DMS 273 (cell line): ENCODE measurements at regions not wholly inside any gene's neighbourhood (a gene's known extent, or its start where the extent isn't known, plus 50 kb on each side); places are given as distances from the start of the nearest gene placed in this dataset.

ENCODE experiments used
- DNase-seq: peaks from one replicate; lab custom pipeline; 2025; ENCODE audit not compliant: unreplicated experiment; lab: John Stamatoyannopoulos, UW

DNA sequence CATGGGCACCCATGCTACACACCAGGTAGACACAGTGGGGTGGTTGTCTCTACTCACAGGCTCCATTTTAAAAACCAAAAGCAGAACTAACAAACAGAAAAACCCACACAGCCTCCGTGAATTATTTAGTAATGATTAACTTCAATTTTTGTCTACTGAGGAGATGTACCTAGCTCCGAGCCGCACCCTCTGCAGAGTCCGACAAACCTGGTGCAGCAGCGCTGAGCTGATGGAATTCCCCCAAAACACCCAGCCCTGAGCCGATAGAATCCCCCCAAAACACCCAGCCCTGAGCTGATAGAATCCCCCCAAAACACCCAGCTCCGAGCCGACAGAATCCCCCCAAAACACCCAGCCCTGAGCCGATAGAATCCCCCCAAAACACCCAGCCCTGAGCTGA is 927.0 kb downstream of the BRD1 start:
- DNase-seq = no peak

- DNase-seq = no peak
These were observed 927.4 kb downstream of the BRD1 start for GRCh38 chr22:48900327-48900597.

GRCh38 chr22:48899523-48900326 is 927.9 kb downstream of the BRD1 start:
- no peak for DNase-seq

DNA sequence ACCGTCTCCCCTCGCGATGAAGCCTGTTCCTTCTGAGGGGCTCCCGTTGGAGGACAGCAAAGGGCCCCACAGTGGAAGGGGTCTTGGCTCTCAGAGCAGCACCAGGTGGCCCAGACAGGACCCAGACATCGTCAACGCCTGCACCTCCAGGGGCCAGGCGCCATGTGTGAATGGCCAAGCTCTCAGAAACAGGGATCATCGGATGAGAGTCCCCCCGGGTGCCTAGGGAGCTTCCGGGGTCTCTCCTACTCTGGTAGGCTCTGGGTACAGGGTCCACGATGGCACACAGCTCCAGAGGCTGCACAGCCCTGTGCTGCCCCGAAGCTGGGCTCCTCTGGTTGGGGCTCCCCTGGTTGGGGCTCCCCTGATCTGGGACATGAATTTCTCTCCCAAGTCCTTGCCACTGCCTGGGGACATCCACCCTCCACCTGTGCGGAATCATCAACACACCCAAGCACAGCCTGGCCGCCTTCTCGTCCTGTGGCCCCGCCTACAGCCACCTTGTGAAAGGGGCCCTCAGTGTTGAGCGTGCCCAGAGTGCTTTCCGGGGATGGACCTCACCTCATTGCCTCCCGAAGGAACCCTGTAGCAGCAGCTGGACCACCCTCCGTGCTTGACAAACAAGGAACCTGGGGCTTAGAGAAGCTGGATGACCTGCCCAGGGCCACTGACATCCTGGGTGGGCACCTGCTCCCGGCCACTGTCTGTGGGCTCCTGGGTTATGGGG is 929.0 kb downstream of the BRD1 start:
- no peak for DNase-seq

- DNase-seq = no peak
These were observed 929.9 kb downstream of the BRD1 start for GRCh38 chr22:48897645-48898370.

DNA sequence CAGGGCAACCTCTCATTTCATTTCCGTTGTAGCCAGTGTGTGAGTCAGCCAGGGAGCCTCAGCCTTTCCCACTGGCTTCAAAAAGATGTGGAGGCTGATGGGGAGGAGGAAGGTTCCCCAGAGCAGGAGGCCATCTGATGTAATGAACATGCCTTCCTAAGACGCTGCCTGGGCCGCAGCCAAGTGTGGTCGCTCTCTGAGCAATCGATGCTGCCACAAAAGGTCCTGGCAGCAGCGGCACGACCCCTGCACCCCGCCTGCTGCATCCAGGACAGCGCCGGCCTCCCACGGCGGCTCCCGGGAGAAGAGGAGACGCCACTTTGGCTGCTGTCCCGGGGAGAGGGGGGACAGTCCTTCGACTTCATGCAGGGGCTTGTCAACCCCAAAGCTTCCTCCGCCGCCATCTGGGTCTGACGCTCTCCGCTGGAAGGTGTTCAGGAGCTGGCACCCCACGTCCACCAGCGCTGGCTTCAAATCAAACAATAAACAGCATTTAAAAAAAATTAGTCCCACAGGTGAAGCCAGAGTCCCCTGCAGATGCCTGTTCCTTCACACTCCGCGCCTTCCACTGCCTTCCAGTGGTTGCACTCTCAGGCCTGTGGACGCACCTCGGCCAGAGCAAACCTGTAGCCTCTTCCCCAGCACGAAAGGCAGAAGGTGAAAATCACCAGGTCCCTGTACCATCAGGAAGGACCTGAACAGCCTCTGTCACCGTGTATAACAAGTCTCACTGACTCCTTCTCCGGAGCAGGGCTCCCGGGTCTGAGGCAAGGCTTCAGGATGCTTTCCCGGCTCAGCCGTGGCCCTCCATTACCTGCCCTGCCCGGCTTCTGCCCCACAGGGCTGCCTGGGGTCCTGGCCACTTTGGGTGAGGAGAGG is 930.7 kb downstream of the BRD1 start:
- peak; percentile 33 for DNase-seq

GRCh38 chr22:48895831-48896765 is 931.6 kb downstream of the BRD1 start:
- no peak for DNase-seq

DNA sequence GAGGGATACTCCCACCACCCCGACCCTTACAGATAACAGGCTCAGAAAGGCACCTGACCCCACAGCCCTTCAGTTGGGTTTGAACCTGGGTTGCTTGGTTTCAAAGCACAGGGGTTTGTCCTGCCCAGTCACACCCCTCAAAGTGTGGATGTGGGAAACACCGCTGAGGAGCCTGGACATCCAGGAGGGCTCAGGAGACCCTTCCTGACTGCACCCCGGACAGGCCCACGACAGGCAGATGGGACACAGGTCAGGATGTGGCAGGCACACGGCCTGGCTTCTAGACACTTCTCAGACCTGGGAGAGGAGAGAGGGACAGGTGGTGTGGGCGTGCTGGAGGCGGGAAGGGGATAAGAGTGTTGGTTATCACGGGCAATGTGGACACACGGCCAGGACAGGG is 932.3 kb downstream of the BRD1 start:
- DNase-seq = no peak

DNA sequence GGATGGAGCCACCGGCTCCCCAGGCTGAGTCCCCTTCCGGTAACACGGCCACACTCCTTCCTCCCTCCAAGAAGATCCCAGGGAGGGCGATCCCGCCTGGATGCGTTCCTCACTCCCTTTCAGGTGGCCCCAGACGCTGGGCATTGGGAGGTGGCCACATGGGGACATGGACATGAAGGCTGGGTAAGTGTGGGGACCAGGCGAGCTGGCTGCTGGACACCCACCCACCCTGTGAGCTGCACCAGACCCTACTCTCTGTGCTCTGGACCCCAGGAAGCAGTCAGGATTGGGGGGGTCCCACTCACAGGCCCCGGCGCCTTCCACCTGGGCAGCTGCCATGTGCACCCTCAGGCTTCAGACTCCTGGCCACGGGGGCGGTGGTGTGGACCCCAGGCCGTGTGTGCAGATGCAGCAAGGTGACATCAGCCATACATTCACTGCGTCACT is 932.8 kb downstream of the BRD1 start:
- DNase-seq = no peak

DNA sequence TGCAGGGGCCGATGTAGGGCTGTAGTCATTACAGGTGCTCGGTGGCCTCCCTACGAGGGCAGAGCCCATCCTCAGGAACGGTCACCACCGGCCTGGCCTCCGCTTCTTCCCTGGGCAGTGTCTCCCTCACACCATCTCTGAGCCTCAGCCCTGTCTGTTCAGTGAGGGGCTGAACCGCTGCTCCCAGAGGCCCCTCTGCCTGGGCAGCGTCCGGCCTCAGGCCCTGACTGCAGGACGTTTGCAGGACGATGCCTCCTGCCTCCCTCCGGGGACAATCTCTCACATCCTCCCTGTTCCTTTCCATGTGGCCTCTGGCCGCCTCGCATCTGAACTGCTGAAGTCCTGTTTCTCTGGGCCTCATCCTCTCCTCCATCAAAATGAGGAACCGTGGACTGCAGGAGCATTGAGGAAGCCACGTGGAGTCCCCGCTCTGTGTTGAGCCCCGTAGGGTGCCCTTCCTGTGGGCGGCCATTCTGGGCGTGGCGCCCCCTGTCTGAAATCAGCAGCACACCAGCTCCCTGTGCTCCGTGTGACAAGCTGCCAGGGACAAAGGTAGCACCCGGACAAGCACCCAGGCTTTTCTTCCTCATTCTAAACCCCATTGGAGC is 933.5 kb downstream of the BRD1 start:
- peak; percentile 23 for DNase-seq

- no peak for DNase-seq
These were observed 934.2 kb downstream of the BRD1 start for GRCh38 chr22:48893288-48894063.

DNA sequence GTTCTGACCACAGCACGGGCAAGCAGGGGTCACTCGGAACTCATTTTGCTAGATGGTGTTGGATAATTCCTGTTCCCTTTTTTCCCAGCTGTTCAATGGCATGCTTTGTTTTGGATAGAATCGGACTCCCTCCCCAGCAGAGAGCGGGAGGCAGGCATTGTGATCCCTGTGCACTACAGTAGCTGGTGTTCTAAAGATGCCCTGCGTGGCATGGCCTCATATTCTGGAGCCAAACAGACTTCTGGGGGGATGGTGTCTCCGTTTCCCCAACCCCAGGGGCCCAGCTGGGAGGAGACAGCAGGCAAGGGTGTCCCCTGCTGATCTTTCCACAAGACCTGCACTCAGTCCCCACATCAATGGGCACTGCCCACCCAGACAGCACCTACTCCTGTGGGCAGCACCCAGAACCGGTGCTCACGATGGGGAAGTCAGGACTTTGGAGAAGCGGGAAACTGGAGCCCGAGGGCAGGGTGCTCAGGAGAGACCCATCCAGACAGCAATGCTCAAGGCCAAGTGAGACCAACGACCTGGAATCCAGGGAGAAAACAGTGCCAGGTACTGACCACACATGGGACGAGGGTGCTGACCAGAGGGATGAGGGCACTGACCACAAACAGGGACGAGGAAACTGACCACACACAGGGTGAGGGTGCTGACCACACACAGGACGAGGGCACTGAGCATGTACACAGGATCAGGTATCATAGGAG is 934.9 kb downstream of the BRD1 start:
- DNase-seq = no peak

GRCh38 chr22:48891688-48892577 is 935.7 kb downstream of the BRD1 start:
- no peak for DNase-seq

GRCh38 chr22:48890693-48891554 is 936.7 kb downstream of the BRD1 start:
- DNase-seq = no peak

GRCh38 chr22:48889887-48890692 is 937.6 kb downstream of the BRD1 start:
- DNase-seq = no peak
